GM21723 (cell line): ENCODE measurements at regions not wholly inside any gene's neighbourhood (a gene's known extent, or its start where the extent isn't known, plus 50 kb on each side); places are given as distances from the start of the nearest gene placed in this dataset.
"Not testable (repeated sequence)": the region's sequence is repeated elsewhere in the genome, so short reads cannot be mapped to it uniquely, and the experiment has no call there.

Source experiments
- ATAC-seq: cut with Tn5 transposase; IDR thresholded peaks from one replicate; pipeline ENCODE4 v1.9.1; 2021; ENCODE audit warnings: mild to moderate bottlenecking, moderate library complexity; ENCODE audit not compliant: unreplicated experiment

DNA sequence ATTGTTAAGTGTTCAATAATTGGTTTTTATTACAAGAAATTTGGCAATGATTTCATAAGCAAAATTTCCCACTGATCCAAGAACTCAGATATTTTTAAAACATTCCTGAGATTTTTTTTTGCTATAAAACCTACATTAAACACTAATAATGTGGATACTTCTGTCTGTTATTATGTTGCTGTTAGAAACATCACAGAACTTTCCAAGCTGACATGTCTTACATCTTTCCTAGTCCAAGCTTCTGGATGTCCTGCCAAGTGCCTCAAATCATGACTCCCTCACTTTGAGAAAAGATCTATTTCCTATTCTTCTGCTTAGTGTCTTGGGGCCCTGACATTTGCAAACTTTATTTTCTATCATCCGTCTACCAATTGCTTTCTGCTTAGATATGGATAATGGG, 110.8 kb downstream of the RFPL4B start:
- no peak for ATAC-seq

DNA sequence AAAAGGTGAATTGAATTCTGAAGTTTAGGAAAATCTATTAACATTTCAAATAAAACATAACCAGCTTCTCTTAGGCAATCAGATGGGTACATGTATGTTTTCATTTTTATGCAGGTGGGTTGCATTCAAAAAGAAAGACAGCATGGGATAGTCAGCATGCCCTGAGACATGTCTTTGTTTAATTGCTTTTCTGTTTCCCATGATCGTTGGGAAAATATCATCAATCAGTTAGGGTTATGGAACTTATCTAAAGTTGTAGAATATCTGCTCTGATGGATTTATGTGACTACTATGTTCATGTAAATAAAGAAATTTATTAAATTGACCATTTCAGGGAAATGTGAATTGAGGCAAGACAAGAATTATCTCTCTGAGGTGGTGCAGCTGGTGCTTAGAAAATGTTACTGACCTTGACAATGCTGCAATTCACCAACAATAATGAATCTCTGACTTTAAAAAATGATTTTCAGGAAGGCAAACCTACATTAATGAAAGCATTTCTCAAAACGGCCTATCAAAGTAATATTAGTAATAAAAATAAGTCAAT, 112.7 kb downstream of the RFPL4B start:
- ATAC-seq: no peak

DNA sequence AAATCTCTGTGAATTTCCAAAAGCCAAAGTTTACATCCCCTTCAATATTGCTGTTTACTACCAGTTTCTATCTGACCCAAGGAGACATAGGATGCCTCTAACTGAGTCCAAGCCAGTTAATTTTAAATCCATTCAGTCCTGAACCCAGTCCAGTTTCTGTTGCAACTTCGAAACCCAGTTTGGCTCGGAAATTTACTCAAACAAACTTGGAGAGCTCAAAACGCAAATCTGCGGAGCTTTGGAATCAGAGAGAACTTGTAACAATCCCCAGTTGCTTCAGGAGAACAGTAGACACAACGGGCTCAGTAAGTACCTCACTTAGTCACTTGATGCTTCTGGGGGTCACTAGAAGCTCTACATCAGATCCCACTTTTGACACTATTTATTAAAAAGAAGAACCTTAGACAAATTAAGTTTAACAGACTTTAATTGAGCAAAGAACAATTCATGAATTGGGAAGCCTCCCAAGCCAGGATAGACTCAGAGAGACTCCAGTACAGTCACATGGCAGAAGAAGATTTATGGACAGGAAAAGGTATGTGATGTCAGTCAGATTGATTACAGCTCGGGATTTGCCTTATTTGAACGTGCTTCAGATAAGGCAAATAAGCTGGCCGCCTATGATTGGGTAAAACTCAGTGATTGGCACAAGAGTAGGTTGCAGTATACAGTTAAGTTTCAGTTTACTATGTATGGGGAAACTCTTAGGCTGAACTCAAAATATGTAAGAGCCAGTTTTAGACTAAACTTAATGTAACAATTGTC, 118.0 kb downstream of the RFPL4B start:
- ATAC-seq: no peak

DNA sequence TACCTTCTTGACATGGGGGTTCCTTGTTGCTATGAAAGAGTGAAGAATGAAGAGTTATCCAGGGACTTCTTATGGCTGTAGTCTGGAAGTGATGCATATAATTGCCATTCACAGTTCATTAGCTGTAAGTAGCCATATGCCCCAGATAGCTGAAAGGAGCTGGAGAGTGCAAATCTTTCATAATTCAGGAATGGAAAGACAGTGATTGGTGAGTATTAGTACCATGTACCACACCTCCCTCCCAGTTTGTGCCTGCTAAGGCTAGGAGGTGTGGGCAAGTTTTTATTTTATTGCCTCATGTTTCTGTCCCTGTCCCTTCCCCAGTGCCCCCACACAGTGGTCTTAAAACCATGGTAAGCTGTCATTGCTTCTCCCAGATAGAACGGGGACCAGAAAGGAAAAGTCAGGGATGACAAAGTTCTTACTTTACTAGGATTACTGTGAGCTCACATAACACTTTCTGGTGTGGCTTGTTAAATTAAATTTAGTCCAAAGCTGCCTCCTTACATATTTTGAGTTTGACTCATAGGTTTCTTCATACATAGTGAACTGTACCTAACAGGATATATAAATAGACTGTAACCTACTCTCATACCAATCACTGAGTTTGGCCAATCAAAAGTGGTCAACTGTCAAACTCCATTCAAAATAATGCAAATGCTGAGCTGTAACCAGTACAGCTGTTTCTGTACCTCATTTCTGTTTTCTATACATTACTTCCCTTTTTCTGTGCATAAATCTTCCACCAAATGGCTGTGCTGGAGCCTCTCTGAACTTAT, 119.4 kb downstream of the RFPL4B start:
- ATAC-seq: peak; percentile 82

DNA sequence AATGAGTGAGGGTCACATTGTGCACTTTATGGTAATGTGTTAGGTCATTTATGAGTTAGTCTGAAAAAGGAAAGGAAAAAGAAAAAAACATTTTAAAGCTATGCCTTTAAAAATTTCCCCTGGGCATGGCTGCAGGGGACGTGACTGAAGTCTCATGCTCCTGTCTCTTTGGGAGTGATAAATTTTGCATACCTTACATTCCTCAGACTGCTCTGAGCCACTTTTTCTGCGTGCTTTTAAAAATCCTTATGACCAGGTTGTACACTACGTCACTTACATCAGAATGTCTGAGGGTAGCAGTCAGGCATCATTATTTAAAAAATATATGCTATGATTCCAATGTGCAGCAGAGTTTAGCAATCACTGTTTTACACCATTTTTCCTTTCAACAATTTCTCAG, 121.2 kb downstream of the RFPL4B start:
- no peak for ATAC-seq

DNA sequence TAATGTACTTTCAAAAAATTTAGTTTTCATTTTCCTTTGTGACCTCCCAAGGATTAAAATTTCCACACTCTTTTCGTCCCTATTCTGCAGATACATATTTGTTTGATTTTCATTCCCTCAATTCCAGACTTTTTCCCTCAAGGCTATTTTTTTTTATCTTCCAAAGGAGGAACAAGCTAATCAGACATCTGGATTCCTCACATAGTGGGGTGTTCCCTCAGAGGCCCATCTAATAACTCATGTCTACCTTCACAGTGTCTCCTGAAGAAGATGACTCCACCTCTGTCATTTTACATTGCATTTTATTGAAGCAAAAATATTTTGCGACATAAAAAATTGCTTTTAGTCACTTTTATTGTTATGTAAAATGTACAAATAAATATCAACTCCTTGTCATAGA, 122.2 kb downstream of the RFPL4B start:
- ATAC-seq: no peak

DNA sequence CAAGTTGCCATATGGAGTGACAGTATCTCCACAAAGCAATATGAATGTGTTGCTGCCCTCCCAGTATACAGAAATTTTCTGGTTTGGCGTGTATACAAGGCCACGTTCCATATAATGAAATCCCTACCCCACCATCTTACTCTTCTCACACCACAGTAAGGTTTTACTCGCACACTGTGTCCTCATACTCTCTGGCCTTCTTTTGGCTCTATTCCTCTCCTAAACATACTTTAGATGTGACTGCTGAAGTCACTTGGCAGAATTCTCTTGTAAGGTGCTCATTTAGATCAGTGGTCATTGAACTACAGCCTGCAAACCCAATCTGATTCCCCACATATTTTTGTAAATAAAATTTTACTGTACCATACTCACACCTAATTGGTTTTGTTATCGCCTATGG, 123.2 kb downstream of the RFPL4B start:
- ATAC-seq: no peak

DNA sequence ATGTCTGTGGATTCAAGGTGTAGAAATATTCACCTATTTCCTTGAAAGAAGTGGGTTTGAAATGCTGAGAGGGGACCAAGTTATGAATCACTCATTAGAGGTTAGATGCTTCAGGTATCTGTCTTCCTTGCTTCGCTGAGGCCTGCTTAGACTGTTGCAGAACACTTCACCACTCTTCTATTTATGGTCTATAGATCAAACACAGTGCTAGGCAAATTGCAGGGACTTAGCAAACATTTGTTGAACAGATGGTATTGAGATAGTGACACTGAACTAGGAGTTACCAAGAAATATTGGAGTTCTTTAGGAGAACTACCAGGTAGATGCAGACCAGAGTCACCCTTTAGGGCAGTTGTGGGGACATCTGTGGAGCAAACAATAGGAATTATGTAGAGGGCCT, 123.8 kb downstream of the RFPL4B start:
- ATAC-seq: no peak

DNA sequence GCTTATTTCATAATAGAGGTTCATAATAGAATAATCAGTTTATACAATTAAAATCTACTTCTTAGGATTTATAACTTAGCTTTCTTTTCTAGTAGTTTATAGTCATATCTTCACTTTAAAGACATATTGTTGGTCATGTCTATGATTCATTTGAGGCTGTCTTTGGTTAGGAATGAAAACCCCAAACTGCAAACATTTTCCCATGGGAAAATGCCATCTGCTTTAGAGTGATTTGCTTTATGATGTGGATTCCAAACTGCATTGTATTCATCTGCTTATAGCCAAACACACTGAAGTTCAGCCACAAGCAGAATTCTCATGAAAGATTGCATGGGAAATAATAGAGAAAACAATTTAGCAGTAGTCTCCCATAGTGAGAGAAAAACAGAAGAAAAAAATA, 128.0 kb downstream of the RFPL4B start:
- ATAC-seq: no peak

DNA sequence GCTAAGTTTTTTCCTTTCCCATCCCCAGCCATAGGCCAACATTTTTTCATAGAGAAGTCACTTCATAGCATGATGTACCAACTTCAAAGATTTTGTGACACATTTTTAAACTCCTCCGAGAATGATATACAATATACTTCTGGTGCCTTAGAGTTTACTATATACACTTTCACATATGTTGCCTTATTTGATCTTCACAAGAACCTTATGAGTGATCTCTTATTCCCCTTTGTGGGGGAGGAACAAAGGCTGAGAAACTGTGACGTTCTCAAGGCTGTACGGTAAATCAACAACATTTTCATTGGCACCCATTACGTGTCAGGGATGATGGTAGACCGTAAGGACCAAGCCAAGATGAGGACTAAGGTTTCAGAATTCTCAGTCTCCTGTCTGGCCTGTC, 130.0 kb downstream of the RFPL4B start:
- ATAC-seq: no peak

DNA sequence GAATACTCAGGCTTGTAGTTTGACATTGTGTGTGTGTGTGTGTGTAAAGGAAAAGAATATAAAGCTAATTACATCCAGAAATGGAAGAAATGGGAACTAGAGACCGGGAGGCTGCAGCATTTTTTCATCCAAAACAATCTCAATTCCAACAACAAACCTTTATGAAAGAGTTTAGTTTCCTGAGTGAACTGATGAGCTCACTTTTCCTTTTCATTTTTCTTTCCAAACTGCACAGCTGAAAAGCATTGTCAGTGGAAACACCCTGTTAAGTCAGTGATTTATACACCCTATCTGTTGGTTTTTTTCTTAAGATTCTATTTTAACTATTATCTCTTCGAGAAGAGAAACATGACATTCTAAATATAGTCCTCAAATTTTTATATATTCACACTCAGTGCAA, 130.9 kb downstream of the RFPL4B start:
- ATAC-seq: no peak

DNA sequence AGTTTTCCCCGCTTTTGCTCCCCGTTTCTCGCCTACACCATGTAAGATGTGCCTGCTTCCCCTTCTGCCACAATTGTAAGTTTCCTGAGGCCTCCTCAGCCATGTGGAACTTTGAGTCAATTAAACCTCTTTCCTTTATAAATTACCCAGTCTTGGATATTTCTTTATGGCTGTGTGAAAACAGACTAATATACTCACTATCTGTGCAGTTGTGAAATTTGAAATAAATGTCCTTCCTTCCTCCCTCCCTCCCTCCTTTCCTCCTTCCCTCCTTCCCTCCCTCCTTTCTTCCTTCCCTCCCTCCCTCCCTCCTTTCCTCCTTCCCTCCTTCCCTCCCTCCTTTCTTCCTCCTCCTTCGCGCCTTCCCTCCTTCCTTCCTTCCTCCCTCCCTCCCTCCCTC, 132.8 kb downstream of the RFPL4B start:
- not testable (repeated sequence) for ATAC-seq

DNA sequence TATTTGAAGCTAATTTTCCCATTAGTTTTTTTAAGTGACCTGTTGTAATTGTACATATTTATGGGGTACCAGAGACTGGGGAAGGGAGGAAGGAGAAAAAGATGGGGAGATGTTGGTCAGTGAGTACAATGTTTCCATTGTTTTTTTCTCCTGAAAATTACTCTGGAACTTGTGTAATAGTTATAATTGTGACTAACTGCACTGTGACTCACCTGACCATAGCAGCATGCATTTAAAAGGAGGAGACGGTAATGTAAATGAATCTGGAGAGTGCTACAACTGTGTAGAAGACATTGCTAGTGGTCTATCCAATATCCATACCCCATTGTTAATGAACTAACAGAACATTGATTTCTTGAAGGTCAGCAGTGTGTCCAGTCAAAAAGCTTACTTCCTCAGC, 133.4 kb downstream of the RFPL4B start:
- ATAC-seq: no peak

DNA sequence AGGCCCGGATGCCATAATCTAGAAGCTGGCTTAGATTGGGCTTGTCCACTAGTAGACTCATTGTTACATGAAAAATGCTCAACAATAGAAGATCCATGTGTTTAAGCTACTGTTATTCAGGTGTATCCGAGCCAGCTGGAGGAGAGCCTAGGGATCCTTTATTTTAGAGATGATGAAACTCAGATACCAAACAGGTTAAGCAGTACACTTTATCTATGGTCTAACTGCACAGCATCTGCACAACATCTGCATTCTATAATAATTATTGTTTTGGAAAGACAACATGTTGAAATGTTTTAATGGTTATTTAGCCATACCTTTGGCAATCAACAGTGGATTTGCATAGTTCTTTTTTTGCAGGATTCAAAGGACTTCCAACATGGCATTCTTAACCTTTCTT, 134.1 kb downstream of the RFPL4B start:
- ATAC-seq: no peak

DNA sequence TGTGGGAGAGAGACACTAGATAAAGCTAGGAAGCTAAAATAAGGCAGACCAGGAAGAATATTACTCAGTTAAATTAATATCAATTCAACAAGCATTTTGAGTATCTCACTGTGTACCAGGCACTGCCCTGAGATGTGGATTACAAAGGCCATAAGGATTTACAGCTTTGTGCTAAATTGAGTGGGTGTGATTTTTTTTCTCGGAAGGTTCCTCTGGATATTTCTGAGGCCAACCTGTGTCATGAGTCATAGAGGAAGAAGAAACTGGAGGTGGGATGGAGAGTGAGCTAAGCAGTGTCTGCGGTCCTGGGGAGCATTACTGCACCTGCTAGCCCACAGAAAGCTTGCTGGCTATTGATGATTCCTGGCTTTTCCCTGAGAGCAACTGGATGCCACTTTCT, 135.2 kb downstream of the RFPL4B start:
- ATAC-seq: no peak

DNA sequence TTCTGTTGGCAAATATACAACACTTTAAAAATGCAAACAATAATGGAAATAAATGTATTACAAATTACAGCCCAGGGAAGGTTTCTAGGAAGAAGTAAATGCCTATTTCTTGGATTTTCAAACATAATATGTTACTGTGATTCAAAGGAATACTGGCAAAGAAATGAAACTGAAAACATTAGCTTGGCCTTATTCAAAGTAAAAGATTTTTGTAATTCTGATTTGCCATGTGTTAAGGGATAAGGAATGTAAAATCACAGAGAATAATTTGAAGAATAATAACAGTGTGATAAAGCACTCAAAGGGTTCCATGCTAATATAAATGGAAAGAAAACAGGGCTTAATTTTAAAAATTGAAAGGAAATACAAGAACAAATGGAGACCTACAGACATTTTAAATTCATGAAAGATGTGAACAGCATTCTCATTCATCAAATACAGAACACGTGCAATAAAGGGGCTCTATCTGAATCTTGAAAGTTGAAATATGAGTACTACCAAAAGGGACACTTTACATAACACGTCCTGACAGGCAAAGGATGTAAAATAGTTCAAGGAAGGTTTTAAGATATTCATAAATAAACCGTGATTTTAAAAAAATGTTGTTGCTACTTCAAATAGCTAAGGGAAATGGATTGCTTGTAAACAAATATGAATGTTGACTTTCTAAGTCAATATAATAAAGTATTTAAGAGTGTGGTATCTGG, 138.1 kb downstream of the RFPL4B start:
- ATAC-seq: no peak

DNA sequence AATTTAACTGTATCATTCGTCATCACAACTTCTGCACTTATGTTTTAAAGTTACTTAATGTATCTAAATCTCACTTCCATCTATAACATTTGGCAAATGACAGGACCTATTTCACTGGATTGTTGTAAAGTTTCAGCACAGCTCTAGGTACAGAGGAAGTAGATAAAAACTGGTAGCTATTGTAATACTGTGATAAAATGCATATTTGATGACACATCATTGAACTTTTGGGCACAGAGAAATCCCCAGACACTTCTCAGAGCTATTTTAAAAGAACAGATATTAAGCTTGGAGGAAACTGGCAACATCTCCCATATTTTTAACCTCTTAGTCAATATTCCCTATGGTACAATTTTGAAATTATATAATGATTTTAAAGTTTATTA, 138.7 kb downstream of the RFPL4B start:
- ATAC-seq: no peak

DNA sequence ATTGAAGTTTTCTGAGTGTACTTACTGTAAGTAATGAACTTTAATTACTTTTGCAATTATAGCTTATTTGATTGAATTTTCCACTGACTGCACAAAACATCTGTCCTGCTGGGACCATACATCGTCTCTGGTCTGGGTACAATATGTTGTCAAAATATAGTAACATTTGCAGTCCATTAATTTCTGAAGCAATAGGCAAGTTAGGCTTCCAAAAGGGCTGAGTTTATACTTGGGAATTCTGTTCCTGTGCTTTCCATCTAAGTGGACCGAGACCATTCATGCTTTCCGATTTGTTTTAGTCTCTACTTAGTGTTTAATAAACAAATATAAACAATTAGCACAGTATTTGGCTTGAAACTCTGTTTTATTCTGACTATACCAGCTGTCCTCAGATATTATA, 139.3 kb downstream of the RFPL4B start:
- no peak for ATAC-seq

DNA sequence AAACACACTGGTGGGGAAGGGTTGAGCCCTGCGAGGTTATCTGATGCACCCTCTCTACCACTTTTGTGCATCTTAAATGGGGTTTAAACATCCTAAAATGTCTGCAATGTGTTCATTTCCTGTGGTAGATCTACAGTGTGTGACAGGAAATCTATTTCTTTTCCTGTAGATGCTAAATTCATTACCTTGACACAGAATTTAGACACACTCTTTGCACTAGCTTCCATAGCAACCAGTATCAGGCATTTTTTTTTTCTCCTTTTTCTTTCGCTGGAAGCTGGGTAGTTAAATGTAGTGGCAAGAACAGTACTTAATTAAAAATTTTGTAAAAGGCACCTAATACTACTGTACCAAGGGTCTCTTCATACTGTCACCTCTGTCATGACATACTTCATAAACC, 141.1 kb downstream of the RFPL4B start:
- ATAC-seq: no peak

DNA sequence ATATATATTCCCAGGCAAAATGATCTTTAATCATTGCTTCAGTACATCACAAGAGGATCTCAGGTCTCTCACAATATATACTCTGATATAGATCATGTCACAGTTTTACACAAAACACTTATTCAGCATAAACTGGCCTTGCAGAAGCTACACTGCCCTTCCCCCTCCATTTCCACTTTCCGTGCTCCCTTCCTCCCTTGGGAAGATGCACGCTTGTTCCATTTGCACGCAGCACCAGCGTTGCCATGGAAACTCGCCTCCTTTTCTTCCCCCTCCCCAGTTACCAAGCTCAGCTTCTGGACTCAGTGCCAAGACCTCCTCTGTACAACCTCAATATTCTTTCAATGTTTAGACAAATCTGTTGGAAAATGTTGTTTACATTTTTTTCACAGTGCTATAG, 154.6 kb downstream of the RFPL4B start:
- ATAC-seq: no peak

DNA sequence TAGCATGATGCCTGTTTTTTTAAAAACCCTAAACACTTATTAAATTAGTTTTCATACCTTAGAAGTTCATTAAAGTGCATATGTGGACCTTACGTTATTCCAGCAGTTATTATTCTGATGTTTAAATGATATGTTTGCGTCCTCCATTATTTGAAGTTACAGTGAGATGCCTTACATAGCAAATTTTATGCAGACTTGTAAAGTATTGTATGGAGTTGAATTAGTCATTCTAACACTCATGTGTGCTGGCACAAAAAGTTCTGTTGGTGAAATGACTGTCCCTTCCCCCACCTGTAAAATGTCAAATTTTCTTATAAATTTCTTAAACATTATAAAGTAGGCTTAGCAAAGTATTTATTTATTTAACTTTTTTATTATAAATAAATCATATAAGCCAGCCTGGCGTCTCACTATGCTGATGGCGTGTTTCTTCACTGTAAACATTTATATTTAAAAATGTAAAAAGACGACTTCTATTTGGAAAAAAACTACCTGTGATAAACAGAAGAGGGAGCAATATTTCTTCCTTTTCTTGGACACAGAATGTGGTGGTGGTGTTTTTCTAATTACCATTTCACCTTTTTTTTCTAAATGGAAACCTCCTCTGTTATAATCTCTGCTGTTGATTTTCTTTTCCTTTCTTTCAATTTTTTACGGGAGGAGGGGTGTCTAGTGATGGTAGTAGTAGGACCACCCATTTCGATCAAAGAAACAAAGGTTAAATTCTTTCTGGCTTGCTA, 155.4 kb downstream of the RFPL4B start:
- ATAC-seq: no peak
